ENCODE measurements at regions not wholly inside any gene's neighbourhood (a gene's known extent, or its start where the extent isn't known, plus 50 kb on each side); places are given as distances from the start of the nearest gene placed in this dataset.

DNA sequence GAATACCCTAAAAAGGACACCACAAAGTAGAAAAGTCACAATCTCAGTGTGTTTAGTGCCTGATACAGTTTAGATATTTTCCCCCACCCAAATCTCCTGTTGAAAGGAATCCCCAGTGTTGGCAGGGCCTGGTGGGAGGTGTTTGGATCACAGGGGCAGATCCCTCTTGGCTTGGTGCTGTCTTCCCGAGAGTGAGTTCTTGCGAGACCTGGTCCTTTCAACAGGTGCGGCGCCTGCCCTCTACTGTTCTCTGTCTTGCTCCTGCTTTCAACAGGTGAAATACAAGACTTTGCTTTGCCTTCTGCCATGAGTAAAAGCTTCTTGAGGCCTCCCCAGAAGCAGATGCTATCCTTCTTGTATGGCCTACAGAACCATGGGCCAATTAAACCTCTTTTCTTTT, 534.3 kb upstream of the NRSN1 start:
- no peak overlapping the region for H3K4me3 ChIP-seq (ENCODE audit: low read depth, low read length)
- H3K27me3 ChIP-seq (ENCODE audit: insufficient read depth, low read depth, severe bottlenecking): no peaks in the 10 kb centered on the region
- no peaks in the 10 kb centered on the region for H3K36me3 ChIP-seq
- DNase-seq: no peak
- TF ChIP-seq, protein P1, sequence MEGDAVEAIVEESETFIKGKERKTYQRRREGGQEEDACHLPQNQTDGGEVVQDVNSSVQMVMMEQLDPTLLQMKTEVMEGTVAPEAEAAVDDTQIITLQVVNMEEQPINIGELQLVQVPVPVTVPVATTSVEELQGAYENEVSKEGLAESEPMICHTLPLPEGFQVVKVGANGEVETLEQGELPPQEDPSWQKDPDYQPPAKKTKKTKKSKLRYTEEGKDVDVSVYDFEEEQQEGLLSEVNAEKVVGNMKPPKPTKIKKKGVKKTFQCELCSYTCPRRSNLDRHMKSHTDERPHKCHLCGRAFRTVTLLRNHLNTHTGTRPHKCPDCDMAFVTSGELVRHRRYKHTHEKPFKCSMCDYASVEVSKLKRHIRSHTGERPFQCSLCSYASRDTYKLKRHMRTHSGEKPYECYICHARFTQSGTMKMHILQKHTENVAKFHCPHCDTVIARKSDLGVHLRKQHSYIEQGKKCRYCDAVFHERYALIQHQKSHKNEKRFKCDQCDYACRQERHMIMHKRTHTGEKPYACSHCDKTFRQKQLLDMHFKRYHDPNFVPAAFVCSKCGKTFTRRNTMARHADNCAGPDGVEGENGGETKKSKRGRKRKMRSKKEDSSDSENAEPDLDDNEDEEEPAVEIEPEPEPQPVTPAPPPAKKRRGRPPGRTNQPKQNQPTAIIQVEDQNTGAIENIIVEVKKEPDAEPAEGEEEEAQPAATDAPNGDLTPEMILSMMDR (IDR thresholded peaks at IDR 0.05; ENCODE audit: low read depth, low read length): no peak
- H3K27ac ChIP-seq: no peak overlapping the region
- no peaks in the 10 kb centered on the region for H3K9me3 ChIP-seq (ENCODE audit: severe bottlenecking)

DNA sequence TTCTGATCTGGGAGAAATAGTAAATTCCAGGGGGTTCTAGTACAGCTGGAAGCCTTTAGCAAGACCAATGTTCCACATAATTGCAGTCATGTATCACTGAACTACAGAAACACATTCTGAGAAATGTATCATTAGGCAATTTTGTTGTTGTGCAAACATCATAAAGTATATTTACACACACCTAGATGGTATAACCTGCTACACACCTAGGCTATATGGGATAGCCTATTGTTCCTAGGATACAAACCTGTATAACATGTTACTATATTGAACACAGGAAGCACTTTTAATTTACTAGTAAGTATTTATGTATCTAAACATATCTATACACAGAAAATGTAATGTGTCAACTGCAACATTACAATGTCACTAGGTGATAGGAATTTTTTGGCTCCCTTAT, 525.9 kb upstream of the NRSN1 start:
- TF ChIP-seq, protein P1 (IDR thresholded peaks at IDR 0.05; ENCODE audit: low read depth, low read length): no peak
- H3K36me3 ChIP-seq: no peaks in the 10 kb centered on the region
- H3K27me3 ChIP-seq (ENCODE audit: insufficient read depth, low read depth, severe bottlenecking): no peaks in the 10 kb centered on the region
- H3K27ac ChIP-seq: no peak overlapping the region
- peaks cover 6% of the 10 kb centered on the region for H3K9me3 ChIP-seq (ENCODE audit: severe bottlenecking)
- no peak overlapping the region for H3K4me3 ChIP-seq (ENCODE audit: low read depth, low read length)
- DNase-seq: no peak

DNA sequence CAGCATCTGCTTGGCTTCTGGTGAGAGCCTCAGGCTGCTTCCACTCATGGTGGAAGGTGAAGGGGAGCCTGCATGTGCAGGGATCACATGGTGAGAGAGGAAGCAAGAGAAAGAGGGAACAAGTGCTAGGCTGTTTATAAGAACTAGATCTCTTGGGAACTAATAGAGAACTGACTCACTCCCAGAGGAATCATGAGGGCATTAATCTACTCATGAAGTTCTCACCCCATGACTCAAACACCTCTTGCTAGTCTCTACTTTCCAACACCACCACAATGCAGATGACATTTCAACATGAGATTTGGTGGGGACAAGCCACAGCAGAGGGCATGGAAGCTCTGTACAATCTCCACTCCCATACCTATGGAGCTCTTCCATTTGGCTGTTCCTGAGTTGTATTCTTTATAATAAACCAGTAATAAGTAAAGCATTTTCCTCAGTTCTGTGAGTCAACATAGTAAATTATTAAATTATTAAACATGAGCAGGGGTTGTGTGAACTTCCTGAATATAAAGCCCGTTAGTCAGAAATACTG, 524.1 kb upstream of the NRSN1 start:
- no peak overlapping the region for H3K27ac ChIP-seq
- peaks cover 10% of the 10 kb centered on the region for H3K9me3 ChIP-seq (ENCODE audit: severe bottlenecking)
- DNase-seq: no peak
- H3K27me3 ChIP-seq (ENCODE audit: insufficient read depth, low read depth, severe bottlenecking): no peaks in the 10 kb centered on the region
- no peaks in the 10 kb centered on the region for H3K36me3 ChIP-seq
- TF ChIP-seq, protein P1 (IDR thresholded peaks at IDR 0.05; ENCODE audit: low read depth, low read length): no peak
- H3K4me3 ChIP-seq (ENCODE audit: low read depth, low read length): no peak overlapping the region

DNA sequence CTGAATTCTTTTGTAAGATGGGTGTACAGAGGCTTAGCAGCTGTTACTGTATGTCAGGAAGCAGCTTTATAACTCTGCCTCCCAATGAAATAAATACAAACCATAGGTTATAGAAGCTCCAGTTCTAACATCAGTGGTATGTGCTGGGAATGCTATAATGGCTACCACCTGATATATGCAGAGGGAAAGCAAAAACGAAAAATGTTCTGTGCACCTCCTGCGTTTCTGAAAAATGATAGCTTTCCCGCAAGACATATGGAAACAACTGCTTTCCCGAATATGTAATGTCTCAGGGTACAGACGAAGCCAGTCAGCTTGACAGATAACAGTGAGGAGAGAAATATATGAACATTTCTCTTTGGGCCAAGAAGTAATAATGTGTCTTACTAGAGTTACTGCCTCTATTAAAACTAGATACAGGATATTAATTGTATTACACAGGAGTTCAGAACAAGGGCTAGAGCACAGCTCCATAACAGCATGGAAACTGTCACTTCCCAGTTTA, 517.0 kb upstream of the NRSN1 start:
- DNase-seq: no peak
- Histone ChIP-seq H3K36me3 (no peaks in the 10 kb centered on the region), H3K27me3 (ENCODE audit: insufficient read depth, low read depth, severe bottlenecking) (no peaks in the 10 kb centered on the region), H3K27ac (no peak overlapping the region), H3K4me3 (ENCODE audit: low read depth, low read length) (no peak overlapping the region), H3K9me3 (ENCODE audit: severe bottlenecking) (peaks cover 5% of the 10 kb centered on the region)
- TF ChIP-seq, protein P1 (IDR thresholded peaks at IDR 0.05; ENCODE audit: low read depth, low read length): no peak

DNA sequence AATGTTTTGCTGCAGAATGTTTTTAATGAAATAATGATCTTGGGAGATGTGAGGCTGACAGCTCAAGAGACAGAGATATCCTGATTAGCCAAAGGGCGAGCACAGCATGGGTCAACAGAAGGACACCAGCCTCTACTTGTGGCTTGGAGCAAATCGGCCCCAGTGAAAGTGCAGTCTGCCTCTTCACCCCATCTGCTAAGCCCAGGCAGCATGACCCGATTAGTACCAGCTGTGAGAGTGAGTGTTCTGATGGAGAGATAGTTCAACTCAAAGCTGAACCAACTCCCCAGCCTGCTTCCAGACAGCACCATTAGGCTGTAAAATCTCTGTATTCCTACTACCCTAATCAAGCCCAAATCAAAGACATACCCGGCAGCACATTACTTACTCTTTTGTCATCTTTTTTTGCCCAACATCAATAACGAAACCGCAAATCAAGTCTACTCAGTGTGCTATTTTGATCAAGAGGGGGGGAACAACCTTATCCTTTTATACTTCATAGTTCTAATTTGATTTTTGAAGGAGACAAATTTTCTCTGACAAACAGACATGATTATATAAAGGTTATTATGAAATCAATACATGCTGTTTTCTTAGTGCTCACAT, 514.1 kb upstream of the NRSN1 start:
- no peaks in the 10 kb centered on the region for H3K9me3 ChIP-seq (ENCODE audit: severe bottlenecking)
- TF ChIP-seq, protein P1 (IDR thresholded peaks at IDR 0.05; ENCODE audit: low read depth, low read length): no peak
- no peaks in the 10 kb centered on the region for H3K27me3 ChIP-seq (ENCODE audit: insufficient read depth, low read depth, severe bottlenecking)
- DNase-seq: peak; percentile 91
- H3K4me3 ChIP-seq (ENCODE audit: low read depth, low read length): no peak overlapping the region
- no peak overlapping the region for H3K27ac ChIP-seq
- no peaks in the 10 kb centered on the region for H3K36me3 ChIP-seq

DNA sequence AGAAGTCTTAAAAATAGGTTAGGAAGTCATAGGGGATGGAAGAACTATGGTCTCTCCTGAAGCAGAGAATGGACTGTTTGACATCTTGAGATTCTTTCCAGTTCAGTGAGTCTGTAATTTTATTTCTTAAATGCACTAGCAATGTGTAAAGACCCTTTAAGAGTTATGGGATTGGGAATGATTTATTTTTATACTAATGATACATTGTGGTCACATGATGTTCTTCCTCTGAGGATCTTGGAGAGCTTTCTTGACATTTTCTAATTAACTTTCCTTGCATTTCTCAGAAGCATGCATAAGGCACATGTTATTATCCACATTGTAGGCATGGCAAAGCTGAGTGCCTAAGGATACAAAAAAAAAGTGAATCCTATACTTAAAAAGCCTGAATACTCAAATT, 507.6 kb upstream of the NRSN1 start:
- TF ChIP-seq, protein P1 (IDR thresholded peaks at IDR 0.05; ENCODE audit: low read depth, low read length): no peak
- H3K4me3 ChIP-seq (ENCODE audit: low read depth, low read length): no peak overlapping the region
- H3K9me3 ChIP-seq (ENCODE audit: severe bottlenecking): no peaks in the 10 kb centered on the region
- no peaks in the 10 kb centered on the region for H3K27me3 ChIP-seq (ENCODE audit: insufficient read depth, low read depth, severe bottlenecking)
- H3K36me3 ChIP-seq: no peaks in the 10 kb centered on the region
- no peak overlapping the region for H3K27ac ChIP-seq
- DNase-seq: no peak
